GM20000 (cell line): ENCODE measurements at regions not wholly inside any gene's neighbourhood (a gene's known extent, or its start where the extent isn't known, plus 50 kb on each side); places are given as distances from the start of the nearest gene placed in this dataset.

ENCODE experiments used
- DNase-seq: peaks from one replicate; pipeline ENCODE4 v3.0.0; 2012; ENCODE audit warnings: low spot score
- TF ChIP-seq, protein P1 (sequence below): IDR thresholded peaks from 2 replicates; pipeline ENCODE4 v1.5.1; 2012; ENCODE audit warnings: mild to moderate bottlenecking, control low read depth; ENCODE audit errors: extremely low read depth, missing control alignments

DNA sequence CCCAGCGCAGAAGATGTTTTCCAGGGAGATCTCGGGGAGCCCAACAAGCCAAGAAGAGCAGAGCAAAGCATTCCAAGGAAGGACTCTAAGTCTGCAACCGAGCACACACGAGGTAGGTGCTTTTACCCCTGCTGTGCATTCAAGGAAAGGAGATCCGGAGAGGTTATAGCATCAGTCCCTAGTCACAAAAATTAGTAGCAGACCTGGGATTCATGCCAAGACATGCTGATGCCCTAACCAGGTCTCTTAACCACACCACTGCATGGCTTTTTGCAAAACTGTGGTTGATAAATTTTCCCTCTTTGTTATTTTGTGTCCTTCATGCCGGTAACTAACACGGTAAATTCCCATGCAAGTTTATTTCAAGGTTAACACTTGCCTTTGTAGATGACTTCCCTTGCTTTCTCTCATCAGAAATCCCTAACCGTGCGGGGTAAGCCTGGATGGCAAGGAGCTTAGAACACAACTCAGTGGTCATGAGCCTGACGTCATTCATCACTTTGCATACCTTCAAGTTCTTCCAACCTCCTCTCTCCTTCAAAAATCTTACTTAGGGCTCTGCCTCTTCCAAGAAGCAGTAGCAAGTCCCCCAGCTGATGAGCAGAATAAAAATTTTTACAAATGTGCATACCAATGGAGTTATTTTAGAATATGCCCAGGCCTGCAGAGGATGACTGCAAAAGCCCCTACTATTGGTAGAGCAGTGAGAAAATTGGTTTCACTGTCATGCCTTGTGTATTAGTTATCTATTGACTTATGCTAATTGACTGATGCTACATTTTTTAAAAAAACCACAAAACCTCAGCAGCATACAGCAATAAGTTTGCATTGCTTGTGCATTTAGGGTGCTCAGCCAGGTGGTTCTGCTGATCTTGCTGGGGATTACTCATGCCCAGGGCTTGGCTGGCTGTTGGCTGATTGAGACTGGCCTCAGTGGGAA is 465.1 kb downstream of the MN1 start:
- DNase-seq, result no peak
- TF ChIP-seq, protein P1, sequence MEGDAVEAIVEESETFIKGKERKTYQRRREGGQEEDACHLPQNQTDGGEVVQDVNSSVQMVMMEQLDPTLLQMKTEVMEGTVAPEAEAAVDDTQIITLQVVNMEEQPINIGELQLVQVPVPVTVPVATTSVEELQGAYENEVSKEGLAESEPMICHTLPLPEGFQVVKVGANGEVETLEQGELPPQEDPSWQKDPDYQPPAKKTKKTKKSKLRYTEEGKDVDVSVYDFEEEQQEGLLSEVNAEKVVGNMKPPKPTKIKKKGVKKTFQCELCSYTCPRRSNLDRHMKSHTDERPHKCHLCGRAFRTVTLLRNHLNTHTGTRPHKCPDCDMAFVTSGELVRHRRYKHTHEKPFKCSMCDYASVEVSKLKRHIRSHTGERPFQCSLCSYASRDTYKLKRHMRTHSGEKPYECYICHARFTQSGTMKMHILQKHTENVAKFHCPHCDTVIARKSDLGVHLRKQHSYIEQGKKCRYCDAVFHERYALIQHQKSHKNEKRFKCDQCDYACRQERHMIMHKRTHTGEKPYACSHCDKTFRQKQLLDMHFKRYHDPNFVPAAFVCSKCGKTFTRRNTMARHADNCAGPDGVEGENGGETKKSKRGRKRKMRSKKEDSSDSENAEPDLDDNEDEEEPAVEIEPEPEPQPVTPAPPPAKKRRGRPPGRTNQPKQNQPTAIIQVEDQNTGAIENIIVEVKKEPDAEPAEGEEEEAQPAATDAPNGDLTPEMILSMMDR, result no peak

GRCh38 chr22:27337676-27338075 is 463.9 kb downstream of the MN1 start:
- TF ChIP-seq, protein P1, result no peak
- DNase-seq, result no peak

GRCh38 chr22:27340047-27340446 is 461.5 kb downstream of the MN1 start:
- TF ChIP-seq, protein P1, result no peak
- DNase-seq, result no peak

- TF ChIP-seq, protein P1, result no peak
- DNase-seq, result no peak
Measured at GRCh38 chr22:27344546-27344945, 457.0 kb downstream of the MN1 start.

GRCh38 chr22:27345691-27346090 is 455.9 kb downstream of the MN1 start:
- no peak for DNase-seq
- TF ChIP-seq, protein P1, result no peak

DNA sequence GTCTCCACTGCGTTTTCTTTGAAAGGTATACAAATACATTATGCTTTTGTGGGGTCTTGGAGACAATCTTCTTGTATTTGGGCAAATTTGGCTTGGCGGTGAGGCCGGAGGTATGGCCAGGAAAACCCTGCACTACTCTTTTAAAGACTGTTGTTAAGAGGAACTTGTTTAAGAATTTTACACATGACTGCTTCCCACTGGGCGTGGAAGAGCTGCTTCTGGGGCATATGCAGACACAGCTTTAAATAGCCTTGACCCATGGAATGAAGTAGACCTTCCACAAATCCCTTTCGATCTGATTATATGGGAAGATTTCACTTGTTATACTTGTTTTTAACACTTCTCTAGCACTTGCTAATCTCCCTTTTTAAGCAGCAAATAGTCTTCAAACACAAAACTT is 453.6 kb downstream of the MN1 start:
- DNase-seq, result no peak
- TF ChIP-seq, protein P1, result no peak

- TF ChIP-seq, protein P1, result no peak
- no peak for DNase-seq
Measured at GRCh38 chr22:27348634-27349033, 452.9 kb downstream of the MN1 start.
